ENCODE measurements at regions not wholly inside any gene's neighbourhood (a gene's known extent, or its start where the extent isn't known, plus 50 kb on each side); places are given as distances from the start of the nearest gene placed in this dataset.

DNA sequence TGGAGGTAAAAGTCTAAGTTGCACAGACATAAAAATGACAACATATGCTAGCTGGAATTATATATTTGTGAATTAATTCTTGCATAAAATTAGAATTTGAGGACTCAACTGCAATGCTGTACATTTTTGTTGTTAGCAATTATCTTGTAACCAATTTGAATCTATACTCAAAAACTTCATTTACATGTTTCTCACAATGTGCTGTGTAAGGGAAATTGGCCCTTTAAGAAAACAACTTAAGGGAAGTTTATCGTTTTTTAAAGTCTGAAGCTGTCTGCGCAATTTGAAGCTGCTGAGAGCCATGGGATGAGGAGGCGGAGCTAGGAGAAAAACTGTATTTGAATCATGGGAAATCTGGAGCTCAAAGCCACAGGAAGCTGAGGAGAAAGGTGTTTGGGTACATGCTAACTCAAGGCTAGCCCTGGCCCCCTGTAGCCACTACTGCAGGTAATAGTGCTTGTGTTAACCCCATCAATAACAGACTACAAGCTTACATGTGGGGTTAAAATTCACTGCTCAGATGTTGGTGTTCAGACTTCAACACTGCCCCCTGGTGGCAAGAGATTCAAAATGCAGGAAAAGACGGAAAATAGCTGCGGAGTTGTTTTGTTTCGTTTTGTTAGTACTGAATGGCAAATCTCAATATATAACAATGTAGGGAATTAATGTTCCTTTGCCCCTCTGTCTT, 126.1 kb downstream of the BRD1 start:
- Histone ChIP-seq H3K9ac (ENCODE audit: low read length) (no peak overlapping the region), H3K4me3 (ENCODE audit: control extremely low read depth in 1 of 5, extremely low read depth in 1 of 5, insufficient read depth in 1 of 5, low read depth in 2 of 5, low read length in 4 of 5) (no peak overlapping the region), H4K20me1 (ENCODE audit: control insufficient read depth, insufficient read depth, low read length, poor library complexity, severe bottlenecking) (no peaks in the 10 kb centered on the region), H3K79me2 (ENCODE audit: control insufficient read depth, insufficient read depth, low read length) (no peaks in the 10 kb centered on the region), H3K4me2 (replicated peaks; ENCODE audit: low read depth, low read length, poor library complexity, severe bottlenecking) (no peak overlapping the region), H3K27ac (ENCODE audit: low read length in 2 of 2) (no peak overlapping the region), H2AFZ (ENCODE audit: insufficient read depth, low read depth, low read length, poor library complexity, severe bottlenecking) (no peak overlapping the region), H3K36me3 (replicated peaks in 1 of 2; ENCODE audit: control extremely low read depth in 1 of 2, control insufficient read depth in 1 of 2, extremely low read depth in 1 of 2, insufficient read depth in 2 of 2, low read length in 1 of 2) (no peaks in the 10 kb centered on the region), H3K27me3 (replicated peaks in 1 of 4; ENCODE audit: control extremely low read depth in 1 of 4, control insufficient read depth in 3 of 4, insufficient read depth in 4 of 4, low read length in 3 of 4) (peaks cover 0 to 43% (median 9%) of the 10 kb centered on the region in 4 experiments), H3K9me3 (ENCODE audit: control extremely low read depth in 1 of 3, control insufficient read depth in 2 of 3, insufficient read depth in 1 of 3, low read length in 2 of 3) (peaks cover 1 to 50% (median 15%) of the 10 kb centered on the region in 3 donors), H3K4me1 (ENCODE audit: control insufficient read depth in 2 of 2, insufficient read depth in 2 of 2, low read length in 2 of 2) (peaks cover 0 to 11% of the 10 kb centered on the region in 2 donors)
- H3K27me3 Mint-ChIP-seq, result peaks cover 43% of the 10 kb centered on the region
- peaks cover 7% of the 10 kb centered on the region for H3K4me1 Mint-ChIP-seq
- DNase-seq (no peak), ATAC-seq (ENCODE audit: low read depth) (no peak)
- peaks cover 14% of the 10 kb centered on the region for H3K9me3 Mint-ChIP-seq (ENCODE audit: insufficient read depth)
- ChIA-PET CTCF (no interaction called here), POLR2A (no interaction called here)
- no peak for TF ChIP-seq EZH2 (IDR thresholded peaks at IDR 0.05; ENCODE audit: borderline replicate concordance, insufficient read depth, low read depth, low read length, poor library complexity, severe bottlenecking)
- TF ChIP-seq, protein P1, sequence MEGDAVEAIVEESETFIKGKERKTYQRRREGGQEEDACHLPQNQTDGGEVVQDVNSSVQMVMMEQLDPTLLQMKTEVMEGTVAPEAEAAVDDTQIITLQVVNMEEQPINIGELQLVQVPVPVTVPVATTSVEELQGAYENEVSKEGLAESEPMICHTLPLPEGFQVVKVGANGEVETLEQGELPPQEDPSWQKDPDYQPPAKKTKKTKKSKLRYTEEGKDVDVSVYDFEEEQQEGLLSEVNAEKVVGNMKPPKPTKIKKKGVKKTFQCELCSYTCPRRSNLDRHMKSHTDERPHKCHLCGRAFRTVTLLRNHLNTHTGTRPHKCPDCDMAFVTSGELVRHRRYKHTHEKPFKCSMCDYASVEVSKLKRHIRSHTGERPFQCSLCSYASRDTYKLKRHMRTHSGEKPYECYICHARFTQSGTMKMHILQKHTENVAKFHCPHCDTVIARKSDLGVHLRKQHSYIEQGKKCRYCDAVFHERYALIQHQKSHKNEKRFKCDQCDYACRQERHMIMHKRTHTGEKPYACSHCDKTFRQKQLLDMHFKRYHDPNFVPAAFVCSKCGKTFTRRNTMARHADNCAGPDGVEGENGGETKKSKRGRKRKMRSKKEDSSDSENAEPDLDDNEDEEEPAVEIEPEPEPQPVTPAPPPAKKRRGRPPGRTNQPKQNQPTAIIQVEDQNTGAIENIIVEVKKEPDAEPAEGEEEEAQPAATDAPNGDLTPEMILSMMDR (IDR thresholded peaks at IDR 0.05), result peak; percentile 58
- intact Hi-C loops (cut with micrococcal nuclease), result no loop called here
- H3K27ac Mint-ChIP-seq, result no peak overlapping the region
- H3K4me3 Mint-ChIP-seq, result no peak overlapping the region
- 49% methylated on average over 4 of the region's 6 CpGs for WGBS (ENCODE audit: insufficient coverage)

GRCh38 chr22:49699928-49700498, 127.7 kb downstream of the BRD1 start:
- H3K4me3 ChIP-seq (ENCODE audit: control extremely low read depth in 1 of 5, extremely low read depth in 1 of 5, insufficient read depth in 1 of 5, low read depth in 2 of 5, low read length in 4 of 5), result no peak overlapping the region
- WGBS (ENCODE audit: insufficient coverage), result 92% methylated on average over 12 of the region's 12 CpGs
- no peak for DNase-seq
- Mint-ChIP-seq H3K4me3 (no peak overlapping the region), H3K27me3 (peaks cover 32% of the 10 kb centered on the region), H3K27ac (no peak overlapping the region), H3K4me1 (no peaks in the 10 kb centered on the region), H3K9me3 (ENCODE audit: insufficient read depth) (peaks cover 16% of the 10 kb centered on the region)
- H3K27me3 ChIP-seq (replicated peaks in 1 of 4; ENCODE audit: control extremely low read depth in 1 of 4, control insufficient read depth in 3 of 4, insufficient read depth in 4 of 4, low read length in 3 of 4), result peaks cover 0 to 29% (median 7%) of the 10 kb centered on the region in 4 experiments
- H3K27ac ChIP-seq (ENCODE audit: low read length in 2 of 2), result no peak overlapping the region
- TF ChIP-seq, protein P1 (IDR thresholded peaks at IDR 0.05), result no peak
- TF ChIP-seq EZH2 (IDR thresholded peaks at IDR 0.05; ENCODE audit: borderline replicate concordance, insufficient read depth, low read depth, low read length, poor library complexity, severe bottlenecking), result no peak
- H4K20me1 ChIP-seq (ENCODE audit: control insufficient read depth, insufficient read depth, low read length, poor library complexity, severe bottlenecking), result no peaks in the 10 kb centered on the region
- H3K36me3 ChIP-seq (replicated peaks in 1 of 2; ENCODE audit: control extremely low read depth in 1 of 2, control insufficient read depth in 1 of 2, extremely low read depth in 1 of 2, insufficient read depth in 2 of 2, low read length in 1 of 2), result no peaks in the 10 kb centered on the region
- no peak overlapping the region for H3K9ac ChIP-seq (ENCODE audit: low read length)
- H3K4me2 ChIP-seq (replicated peaks; ENCODE audit: low read depth, low read length, poor library complexity, severe bottlenecking), result no peak overlapping the region
- H3K79me2 ChIP-seq (ENCODE audit: control insufficient read depth, insufficient read depth, low read length), result no peaks in the 10 kb centered on the region
- intact Hi-C loops (cut with micrococcal nuclease), result no loop called here
- peaks cover 1 to 50% (median 15%) of the 10 kb centered on the region in 3 donors for H3K9me3 ChIP-seq (ENCODE audit: control extremely low read depth in 1 of 3, control insufficient read depth in 2 of 3, insufficient read depth in 1 of 3, low read length in 2 of 3)
- ChIA-PET POLR2A (no interaction called here), CTCF (no interaction called here)
- peaks cover 0 to under 1% of the 10 kb centered on the region in 2 donors for H3K4me1 ChIP-seq (ENCODE audit: control insufficient read depth in 2 of 2, insufficient read depth in 2 of 2, low read length in 2 of 2)
- no peak overlapping the region for H2AFZ ChIP-seq (ENCODE audit: insufficient read depth, low read depth, low read length, poor library complexity, severe bottlenecking)
- ATAC-seq (ENCODE audit: low read depth), result no peak
